Endodermal cell (in vitro differentiated cells): ENCODE measurements at regions not wholly inside any gene's neighbourhood (a gene's known extent, or its start where the extent isn't known, plus 50 kb on each side); places are given as distances from the start of the nearest gene placed in this dataset.

Source experiments
- DNase-seq: peaks from one replicate; pipeline ENCODE4 v3.0.0-alpha.2; 2017
- H3K27ac ChIP-seq: 2 replicates; pipeline ENCODE4 v1.5.1; 2013; ENCODE audit warnings: mild to moderate bottlenecking, low read depth, low read length, moderate library complexity
- H3K27me3 ChIP-seq: 2 replicates; pipeline ENCODE4 v1.6.1; 2013; ENCODE audit warnings: mild to moderate bottlenecking, low read length, moderate library complexity; ENCODE audit not compliant: insufficient read depth, control insufficient read depth, poor library complexity, severe bottlenecking
- H3K36me3 ChIP-seq: 2 replicates; pipeline ENCODE4 v1.7.0; 2013; ENCODE audit warnings: mild to moderate bottlenecking, low read length, moderate library complexity; ENCODE audit not compliant: control insufficient read depth, insufficient read depth
- H3K4me1 ChIP-seq: one replicate; pipeline ENCODE4 v1.7.0; 2013; ENCODE audit warnings: low read length; ENCODE audit not compliant: control insufficient read depth, insufficient read depth
- H3K4me3 ChIP-seq: 2 replicates; pipeline ENCODE4 v1.5.1; 2013; ENCODE audit warnings: mild to moderate bottlenecking, low read length, moderate library complexity
- H3K9ac ChIP-seq: 2 replicates; pipeline ENCODE4 v1.6.1; 2013; ENCODE audit warnings: mild to moderate bottlenecking, low read length, moderate library complexity; ENCODE audit not compliant: poor library complexity, severe bottlenecking; ENCODE audit errors: extremely low read depth
- H3K9me3 ChIP-seq: 2 replicates; pipeline ENCODE4 v1.6.1; 2013; ENCODE audit warnings: mild to moderate bottlenecking, low read length, moderate library complexity; ENCODE audit not compliant: control insufficient read depth
- H3K27ac Mint-ChIP-seq: 2 replicates; pipeline ENCODE4 v1.8.0; 2020; ENCODE audit warnings: mixed read lengths
- H3K27me3 Mint-ChIP-seq: 2 replicates; pipeline ENCODE4 v1.8.0; 2021; ENCODE audit warnings: mild to moderate bottlenecking, mixed read lengths; ENCODE audit not compliant: insufficient read depth
- H3K36me3 Mint-ChIP-seq: 2 replicates; pipeline ENCODE4 v1.8.0; 2020; ENCODE audit warnings: low read depth, mixed read lengths
- H3K4me1 Mint-ChIP-seq: 2 replicates; pipeline ENCODE4 v1.8.0; 2020; ENCODE audit warnings: mixed read lengths
- H3K4me3 Mint-ChIP-seq: 2 replicates; pipeline ENCODE4 v1.8.0; 2020; ENCODE audit warnings: mild to moderate bottlenecking, moderate library complexity, mixed read lengths
- H3K9me3 Mint-ChIP-seq: 2 replicates; pipeline ENCODE4 v1.8.0; 2020; ENCODE audit warnings: mild to moderate bottlenecking, mixed read lengths
- CTCF ChIP-seq: fragments of 200-600 bp; sonication (generic); conservative IDR thresholded peaks from 2 replicates; pipeline ENCODE4 v1.5.0; 2021; ENCODE audit warnings: antibody characterized with exemption, mild to moderate bottlenecking
- WGBS, 2 experiments: methylation state at CpG; one replicate each; pipeline versions ENCODE4 v1.1.5 to v1.1.7; 2013; ENCODE audit warnings: missing lambda C conversion rate in 2 of 2, mixed read lengths in 1 of 2; ENCODE audit not compliant: insufficient coverage in 1 of 2, insufficient read length in 1 of 2; 5-methylcytosine and 5-hydroxymethylcytosine counted together

- Mint-ChIP-seq H3K9me3 (no peaks in the 10 kb centered on the region), H3K36me3 (no peaks in the 10 kb centered on the region), H3K27ac (no peak overlapping the region), H3K4me3 (no peak overlapping the region), H3K4me1 (peaks cover 3% of the 10 kb centered on the region), H3K27me3 (peaks cover 2% of the 10 kb centered on the region)
- H3K9me3 ChIP-seq, result no peaks in the 10 kb centered on the region
- H3K27me3 ChIP-seq, result no peaks in the 10 kb centered on the region
- H3K36me3 ChIP-seq, result no peaks in the 10 kb centered on the region
- no peak overlapping the region for H3K4me3 ChIP-seq
- DNase-seq, result no peak
- 89 to 92% methylated on average over 2 to 4 of the region's 4 CpGs for WGBS, 2 experiments
- no peak overlapping the region for H3K9ac ChIP-seq
- no peak overlapping the region for H3K27ac ChIP-seq
- no peaks in the 10 kb centered on the region for H3K4me1 ChIP-seq
- TF ChIP-seq CTCF, result no peak
Measured at GRCh38 chr2:176413786-176414185, 144.5 kb downstream of the MTX2 start.

- Histone ChIP-seq H3K4me3 (no peak overlapping the region), H3K9ac (no peak overlapping the region), H3K36me3 (no peaks in the 10 kb centered on the region), H3K27ac (no peak overlapping the region), H3K27me3 (no peaks in the 10 kb centered on the region), H3K9me3 (no peaks in the 10 kb centered on the region), H3K4me1 (no peaks in the 10 kb centered on the region)
- H3K27me3 Mint-ChIP-seq, result peaks cover 2% of the 10 kb centered on the region
- DNase-seq, result no peak
- H3K4me3 Mint-ChIP-seq, result no peak overlapping the region
- no peaks in the 10 kb centered on the region for H3K9me3 Mint-ChIP-seq
- TF ChIP-seq CTCF, result no peak
- H3K36me3 Mint-ChIP-seq, result no peaks in the 10 kb centered on the region
- no peak overlapping the region for H3K27ac Mint-ChIP-seq
- 94 to 100% methylated on average over 3 of the region's 3 CpGs for WGBS, 2 experiments
- H3K4me1 Mint-ChIP-seq, result peaks cover 7% of the 10 kb centered on the region
Measured at GRCh38 chr2:176414641-176415040, 145.4 kb downstream of the MTX2 start.

GRCh38 chr2:176415174-176415895, 146.1 kb downstream of the MTX2 start:
- peaks cover 2% of the 10 kb centered on the region for H3K27me3 Mint-ChIP-seq
- H3K27ac Mint-ChIP-seq, result no peak overlapping the region
- H3K9ac ChIP-seq, result no peak overlapping the region

More at GRCh38 chr2:176415174-176415895, 146.1 kb downstream of the MTX2 start:
- no peaks in the 10 kb centered on the region for H3K27me3 ChIP-seq
- H3K4me3 ChIP-seq, result no peak overlapping the region
- H3K36me3 Mint-ChIP-seq, result no peaks in the 10 kb centered on the region
- no peaks in the 10 kb centered on the region for H3K36me3 ChIP-seq
- no peak for DNase-seq
- no peak overlapping the region for H3K27ac ChIP-seq
- H3K4me3 Mint-ChIP-seq, result no peak overlapping the region
- peaks cover 10% of the 10 kb centered on the region for H3K4me1 Mint-ChIP-seq
- TF ChIP-seq CTCF, result no peak
- H3K9me3 Mint-ChIP-seq, result no peaks in the 10 kb centered on the region
- H3K9me3 ChIP-seq, result no peaks in the 10 kb centered on the region
- no peaks in the 10 kb centered on the region for H3K4me1 ChIP-seq
- 91 to 96% methylated on average over 8 of the region's 8 CpGs for WGBS, 2 experiments
